ENCODE measurements at regions not wholly inside any gene's neighbourhood (a gene's known extent, or its start where the extent isn't known, plus 50 kb on each side); places are given as distances from the start of the nearest gene placed in this dataset.

GRCh38 chr14:71645656-71646055 lies 286.6 kb upstream of the RGS6 start:
- TF ChIP-seq JUN (IDR thresholded peaks at IDR 0.05; ENCODE audit: borderline replicate concordance, insufficient read depth, insufficient read length, low read depth): no peak
- TF ChIP-seq POLR2A (IDR thresholded peaks at IDR 0.05; ENCODE audit: low read depth, low read length): no peak
- TF ChIP-seq CTCF (IDR thresholded peaks at IDR 0.05; ENCODE audit: extremely low read depth in 1 of 2, insufficient read depth in 1 of 2, low read depth in 1 of 2, low read length in 2 of 2): no peak
- no peak for TF ChIP-seq POLR2AphosphoS5 (IDR thresholded peaks at IDR 0.05; ENCODE audit: insufficient read depth, low read depth, low read length)
